HG03039 (cell line): ENCODE measurements at regions not wholly inside any gene's neighbourhood (a gene's known extent, or its start where the extent isn't known, plus 50 kb on each side); places are given as distances from the start of the nearest gene placed in this dataset.
A peak's percentile ranks its signal among the peaks of the same experiment; 100 is the strongest.
"Not testable (repeated sequence)": the region's sequence is repeated elsewhere in the genome, so short reads cannot be mapped to it uniquely, and the experiment has no call there.

Source experiments
- ATAC-seq: cut with Tn5 transposase; IDR thresholded peaks from one replicate; pipeline ENCODE4 v1.9.1; 2021; ENCODE audit warnings: mild to moderate bottlenecking, moderate library complexity; ENCODE audit not compliant: unreplicated experiment

DNA sequence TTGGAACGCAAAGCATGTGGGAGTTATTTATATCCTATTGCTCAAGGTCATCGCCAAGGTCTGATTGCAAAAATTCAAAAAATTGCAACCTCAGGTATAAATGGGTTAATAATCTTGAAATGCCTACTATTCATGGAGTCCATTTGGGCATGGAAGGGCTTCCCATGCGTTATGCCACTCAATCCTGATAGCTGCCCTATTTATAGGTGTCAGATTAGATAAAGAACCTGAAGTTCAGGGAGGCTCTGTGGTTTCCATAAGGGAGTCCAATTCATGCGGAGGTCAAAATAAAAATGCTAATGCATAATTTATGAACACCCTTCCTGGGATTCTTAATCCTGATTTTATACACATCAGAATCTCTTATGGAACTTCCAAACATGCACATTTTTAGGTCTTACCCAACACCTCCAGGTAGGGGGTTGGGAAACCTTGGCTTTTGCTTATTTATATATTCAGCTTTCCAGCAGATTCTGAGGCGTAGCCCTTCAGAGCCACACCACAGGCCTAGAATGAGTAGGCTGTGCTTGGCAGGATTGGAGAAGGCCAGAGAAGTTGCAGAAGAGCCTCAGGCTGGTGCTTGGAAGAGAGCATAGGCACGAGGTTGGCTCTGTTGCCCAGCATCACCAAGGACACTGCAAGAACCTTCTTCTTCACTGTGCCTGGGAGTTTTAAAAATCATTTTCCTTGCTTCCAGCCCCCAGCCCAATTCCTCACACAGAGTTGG lies 324.4 kb upstream of the CFAP20DC start:
- peak; percentile 14 for ATAC-seq

DNA sequence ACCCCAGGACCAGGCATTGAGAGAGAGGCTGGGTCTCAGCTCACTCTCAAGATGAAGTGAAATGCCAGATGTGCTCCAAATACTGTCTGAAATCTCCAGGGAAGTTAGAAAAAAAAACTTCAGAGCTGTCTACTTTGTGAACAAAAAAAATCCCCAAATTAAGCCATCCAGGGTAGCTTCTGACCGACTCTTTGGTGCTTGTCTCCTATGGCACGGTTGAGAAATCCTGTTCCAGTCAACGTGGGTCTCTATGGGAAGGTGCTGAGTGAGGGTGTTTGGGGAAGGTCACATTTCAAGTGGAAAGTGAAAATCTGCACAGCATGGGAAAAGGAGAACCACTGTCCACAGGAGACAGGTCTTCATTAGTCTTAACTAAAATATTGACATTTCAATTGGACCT lies 322.5 kb upstream of the CFAP20DC start:
- no peak for ATAC-seq

DNA sequence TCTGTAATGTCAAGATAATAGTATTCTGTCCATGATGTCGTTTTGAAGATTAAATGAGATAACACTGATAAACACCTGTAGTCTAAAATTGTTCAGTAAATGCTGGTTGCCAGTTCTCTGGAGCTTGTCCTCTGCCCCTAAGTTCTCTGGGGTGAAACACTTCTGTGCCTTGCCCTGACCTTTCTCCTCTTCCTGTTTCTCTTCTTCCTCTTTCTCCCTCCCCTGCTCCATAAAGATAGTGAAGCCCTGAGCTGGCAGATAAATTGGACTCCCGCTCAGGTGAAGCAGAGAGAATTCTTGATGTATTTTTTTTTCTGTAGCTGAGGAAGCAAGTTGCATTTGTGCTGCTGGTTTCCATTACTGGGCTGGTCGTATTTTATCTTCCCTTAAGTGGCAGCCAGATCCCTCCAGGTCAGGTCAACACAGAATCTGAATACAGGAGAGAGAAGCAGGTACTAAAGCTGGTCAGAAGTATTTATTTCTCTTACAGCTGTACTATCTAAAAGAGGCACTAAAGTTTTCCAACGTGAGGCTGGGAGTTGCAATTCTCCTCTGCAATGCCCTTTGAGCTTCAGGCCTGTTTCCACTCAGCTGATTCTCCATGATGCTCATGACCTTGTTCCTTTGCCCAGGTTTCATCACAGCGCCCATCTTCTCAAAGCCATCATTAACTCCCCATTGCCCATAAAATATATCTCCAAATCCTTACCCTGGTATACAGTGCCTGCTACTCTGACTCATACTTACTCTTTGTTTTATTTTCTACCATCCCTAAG lies 319.3 kb upstream of the CFAP20DC start:
- no peak for ATAC-seq

DNA sequence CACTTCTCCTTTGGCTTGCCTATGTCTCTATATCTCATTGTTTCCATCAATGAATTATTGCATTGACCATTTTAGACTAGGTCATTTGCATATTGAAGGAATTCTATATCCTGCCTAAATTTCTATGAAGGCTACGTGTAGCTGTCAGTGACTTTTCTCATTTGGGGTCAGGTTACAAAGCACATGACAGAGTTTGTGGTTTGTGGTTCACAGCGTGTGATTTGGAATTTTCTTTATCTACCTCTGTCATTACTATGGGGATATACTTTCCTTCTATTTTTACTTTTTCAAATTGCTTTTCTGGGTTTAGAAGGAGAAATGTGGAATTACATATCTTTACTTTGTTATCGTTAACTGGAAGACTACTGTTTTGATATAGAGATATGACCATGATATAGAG lies 317.3 kb upstream of the CFAP20DC start:
- no peak for ATAC-seq

DNA sequence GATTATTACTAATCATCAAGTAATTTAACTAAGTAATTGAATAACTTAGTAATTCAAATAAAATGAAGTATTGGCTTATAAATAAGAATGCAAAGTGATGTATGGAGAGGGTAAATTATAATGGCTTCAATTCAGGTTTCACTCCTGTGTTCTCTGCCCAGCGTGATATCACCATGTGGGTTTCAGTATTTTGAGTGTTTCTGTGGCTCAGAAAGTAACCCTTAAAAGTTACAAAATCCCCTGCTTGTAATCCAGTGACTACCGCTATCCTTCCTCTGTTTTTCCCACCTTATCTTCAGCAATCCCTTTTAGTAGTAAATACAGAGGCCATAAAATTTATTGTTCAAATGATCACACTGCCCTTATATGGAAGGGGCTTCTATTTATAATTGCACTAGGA lies 316.4 kb upstream of the CFAP20DC start:
- ATAC-seq = no peak

DNA sequence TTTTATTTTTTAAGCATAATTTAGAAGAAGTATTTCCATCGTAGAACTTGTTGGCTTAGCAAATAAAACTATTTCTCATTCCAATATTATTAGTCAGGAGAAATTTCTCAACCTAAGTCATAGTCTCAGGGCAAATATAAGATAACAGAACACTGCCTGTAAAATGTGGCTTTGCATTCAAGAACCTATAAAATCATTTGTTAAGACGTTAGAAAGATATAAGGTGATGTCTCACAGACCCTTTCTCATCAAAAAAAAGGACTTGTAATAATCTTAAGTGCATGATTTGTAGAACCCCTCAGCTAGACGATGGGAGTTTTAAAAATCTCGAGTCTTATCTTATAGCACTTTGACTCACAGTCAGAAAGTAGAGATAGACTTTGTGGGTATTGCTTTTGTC lies 314.7 kb upstream of the CFAP20DC start:
- ATAC-seq = no peak

DNA sequence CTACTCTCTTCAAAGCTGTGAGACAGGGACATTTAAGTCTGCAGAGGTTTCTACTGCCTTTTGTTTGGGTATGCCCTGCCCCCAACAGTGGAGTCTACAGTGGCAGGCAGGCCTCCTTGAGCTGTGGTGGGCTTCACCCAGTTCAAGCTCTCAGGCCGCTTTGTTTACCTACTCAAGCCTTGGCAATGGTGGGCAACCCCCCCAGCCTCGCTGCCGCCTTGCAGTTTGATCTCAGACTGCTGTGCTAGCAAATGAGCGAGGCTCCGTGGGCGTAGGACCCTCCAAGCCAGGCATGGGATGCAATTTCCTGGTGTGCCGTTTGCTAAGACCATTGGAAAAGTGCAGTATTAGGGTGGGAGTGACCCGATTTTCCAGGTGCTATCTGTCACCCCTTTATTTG lies 310.5 kb upstream of the CFAP20DC start:
- not testable (repeated sequence) for ATAC-seq

DNA sequence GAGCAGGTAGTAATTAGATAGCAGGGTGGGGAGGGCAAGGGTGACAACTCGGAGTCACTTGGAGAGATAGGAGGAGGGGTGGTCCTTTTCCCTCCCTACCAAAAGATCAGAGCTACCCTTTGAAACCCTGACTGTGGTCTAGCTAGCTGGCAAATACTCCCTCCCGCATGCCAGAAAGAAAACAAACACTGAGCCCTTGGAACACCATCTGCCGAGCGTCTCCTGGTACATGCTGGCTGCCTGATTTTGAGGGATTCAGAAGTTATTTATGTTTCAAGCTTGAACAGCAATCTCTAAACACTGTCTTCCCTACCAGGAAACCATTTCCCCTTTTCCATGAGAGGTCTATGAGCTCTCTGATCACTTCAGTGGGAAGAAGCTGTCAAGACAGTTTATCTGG lies 291.6 kb upstream of the CFAP20DC start:
- no peak for ATAC-seq

DNA sequence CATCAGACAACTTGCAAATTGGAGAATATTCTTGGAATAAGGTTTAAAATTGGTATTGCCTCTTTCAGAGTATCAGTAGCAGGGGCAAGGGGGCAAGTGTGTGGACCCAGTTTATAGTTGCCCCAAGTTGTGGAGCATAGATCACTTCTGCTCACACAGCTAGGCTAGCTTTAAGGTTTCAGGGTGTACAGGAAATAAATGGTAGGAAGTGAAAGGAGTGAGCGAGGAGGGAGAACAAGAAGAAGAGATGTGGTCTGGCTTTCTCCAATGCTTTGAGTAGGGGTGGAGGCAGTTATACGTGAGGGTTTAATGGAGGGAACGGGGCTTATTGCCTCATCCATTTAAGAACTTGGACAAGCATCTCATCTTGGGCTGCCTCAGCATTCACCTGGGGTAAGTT lies 290.0 kb upstream of the CFAP20DC start:
- no peak for ATAC-seq

DNA sequence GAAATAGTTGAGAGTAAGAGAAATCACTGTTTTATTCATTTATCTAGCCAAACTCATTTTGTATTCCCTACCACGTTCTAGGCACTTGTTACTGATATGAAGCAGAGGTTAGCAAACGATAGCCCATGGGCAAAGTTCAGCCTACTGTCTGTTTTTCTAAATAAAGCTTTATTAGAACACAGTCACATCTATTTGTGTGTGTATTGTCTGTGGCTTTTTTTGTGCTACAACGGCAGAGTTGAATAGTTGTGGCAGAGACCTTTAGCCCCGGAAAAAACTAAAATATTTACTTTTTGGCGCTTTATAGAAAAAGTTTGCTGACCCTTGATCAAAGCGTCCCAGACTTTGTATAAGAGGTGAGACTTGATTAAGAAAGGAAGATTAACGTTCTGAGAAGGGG lies 289.1 kb upstream of the CFAP20DC start:
- ATAC-seq = no peak

DNA sequence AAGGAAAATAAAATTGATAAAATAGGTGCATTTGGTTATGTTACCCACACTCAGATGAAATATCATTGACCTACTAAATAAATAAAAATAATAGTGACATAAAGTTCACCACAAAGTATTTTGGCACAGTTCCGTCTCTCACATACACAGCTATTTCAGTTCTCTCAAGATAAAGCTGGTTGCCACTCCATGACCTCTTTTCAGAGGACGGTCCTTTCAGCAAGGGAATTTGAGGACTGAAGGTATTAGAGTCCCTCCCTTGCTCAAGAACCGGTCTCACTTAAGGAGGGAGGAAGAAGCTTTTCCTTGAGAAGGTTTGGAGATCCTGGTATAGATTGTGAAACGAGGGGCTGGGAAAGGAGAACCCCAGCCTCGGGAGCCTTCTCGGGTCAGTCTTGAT lies 285.5 kb upstream of the CFAP20DC start:
- no peak for ATAC-seq

DNA sequence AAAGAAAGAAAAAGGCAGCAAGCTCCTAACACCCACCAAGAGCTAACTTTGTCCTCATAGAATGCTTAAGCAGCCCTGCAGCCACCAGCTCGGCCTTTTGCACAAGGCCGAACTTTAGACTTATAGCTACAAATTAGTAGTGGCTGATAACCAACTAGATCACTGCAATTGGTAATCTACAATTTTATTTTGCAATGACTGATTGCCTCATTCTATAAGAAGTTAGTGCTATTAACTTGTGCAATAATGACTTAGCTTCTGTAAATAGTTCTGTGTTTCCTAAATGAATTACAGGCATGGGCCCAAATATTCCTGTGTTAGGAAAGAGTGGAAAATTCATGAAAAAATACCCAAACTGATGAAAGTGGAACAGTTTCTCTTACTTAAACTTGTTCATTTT lies 284.8 kb upstream of the CFAP20DC start:
- no peak for ATAC-seq

DNA sequence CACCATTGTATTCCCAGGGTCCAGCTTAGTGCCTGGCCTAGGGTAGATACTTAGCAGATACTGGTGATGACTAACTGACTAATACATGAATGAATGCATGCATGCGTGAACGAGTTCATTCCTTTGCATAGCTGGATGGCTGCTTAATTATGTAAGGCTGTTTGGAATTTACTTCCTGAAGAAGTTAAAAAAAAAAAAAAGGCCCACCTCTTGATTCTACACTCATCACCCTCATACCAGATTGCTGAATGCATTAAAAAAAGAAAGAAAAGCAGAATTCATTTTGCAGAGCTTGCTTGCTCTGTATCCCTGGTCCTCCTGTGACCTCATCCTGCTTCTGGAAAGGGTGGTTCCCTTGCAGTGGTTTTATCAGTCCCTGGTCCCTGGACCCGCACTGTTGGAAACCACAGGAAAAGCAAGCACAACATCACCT lies 277.6 kb upstream of the CFAP20DC start:
- ATAC-seq = no peak

DNA sequence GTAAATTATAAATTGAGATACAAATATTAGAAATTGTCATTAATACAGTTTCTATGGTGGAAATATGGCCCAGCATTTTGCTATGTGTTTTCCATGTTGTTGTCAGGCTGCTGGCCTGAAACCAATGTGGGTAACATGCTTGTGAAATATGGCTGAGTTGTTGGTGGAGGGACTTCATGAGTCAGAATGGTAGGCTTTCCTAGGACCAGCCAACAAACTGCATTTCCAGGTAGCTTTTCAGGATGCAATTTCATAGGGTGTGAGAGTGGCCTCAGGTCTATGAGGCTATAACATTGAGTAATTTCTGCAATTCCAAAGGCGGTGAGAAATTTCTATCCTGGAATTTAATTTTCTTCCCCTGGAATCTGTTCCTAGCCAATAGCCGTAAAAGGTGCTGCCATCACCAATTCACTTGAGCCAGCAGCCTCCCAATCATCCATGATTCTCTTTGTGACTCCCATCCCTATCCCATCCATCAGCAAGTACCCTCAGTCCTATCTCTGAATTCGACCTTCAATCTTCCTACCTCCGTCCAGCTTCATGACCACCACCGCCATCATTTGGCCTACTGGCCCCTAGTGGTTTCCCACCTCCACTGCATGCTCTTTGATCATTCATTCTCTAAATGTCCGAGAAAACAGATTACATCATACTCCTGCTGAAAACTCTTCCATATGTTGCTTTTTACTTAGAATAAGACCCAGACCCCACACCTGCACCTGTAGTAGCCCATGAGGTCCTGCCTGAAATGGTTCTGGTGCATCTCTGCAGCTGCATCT lies 276.6 kb upstream of the CFAP20DC start:
- ATAC-seq = no peak

DNA sequence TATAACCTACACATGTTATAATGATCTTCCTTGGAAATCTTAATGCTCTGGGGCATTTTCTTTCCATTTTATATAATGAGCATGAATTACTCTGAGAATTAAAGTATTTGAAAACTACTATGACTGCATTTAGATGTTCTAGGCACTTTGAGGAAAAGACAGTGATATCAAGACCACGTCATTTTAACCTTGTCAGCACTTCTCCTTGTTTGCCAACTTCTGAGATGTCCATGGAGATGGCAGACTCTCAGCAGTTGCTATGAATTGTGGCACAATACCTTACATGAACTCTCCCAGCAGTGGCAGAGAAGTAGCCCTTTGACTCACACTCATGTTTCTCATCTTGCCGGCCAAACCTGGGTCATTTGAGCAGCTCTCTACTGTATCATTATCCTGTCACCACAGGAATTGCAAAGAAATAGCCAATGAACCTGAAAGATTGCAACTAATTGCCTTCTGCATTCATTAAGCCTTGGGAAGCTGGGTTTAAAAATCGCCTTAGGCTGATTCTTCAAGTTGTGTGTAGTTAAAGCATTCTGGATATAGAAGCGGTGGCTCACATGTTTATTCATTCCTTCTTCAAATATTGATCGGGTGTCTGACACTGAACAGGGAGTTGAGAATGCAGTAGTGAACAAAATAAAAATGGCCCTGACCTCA lies 272.2 kb upstream of the CFAP20DC start:
- ATAC-seq = no peak

DNA sequence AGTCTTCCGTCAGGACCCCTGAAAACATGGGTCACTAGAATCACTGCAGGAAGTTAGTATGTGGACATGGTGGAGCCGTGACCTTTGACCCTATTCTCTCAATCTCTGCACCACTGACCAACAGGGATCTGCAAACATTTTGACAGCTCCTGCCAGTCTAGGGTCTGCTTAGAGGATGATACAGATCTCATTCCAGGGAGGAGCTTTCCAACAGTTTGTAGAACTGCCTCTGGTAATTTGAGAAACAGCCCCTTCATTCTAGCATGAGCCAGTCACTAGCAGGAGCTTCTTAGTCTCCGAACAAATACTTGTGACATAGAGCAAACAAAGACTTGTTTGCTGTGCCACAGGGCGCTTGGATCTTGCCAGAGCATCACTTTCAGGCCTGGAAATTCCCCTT lies 270.3 kb upstream of the CFAP20DC start:
- no peak for ATAC-seq

DNA sequence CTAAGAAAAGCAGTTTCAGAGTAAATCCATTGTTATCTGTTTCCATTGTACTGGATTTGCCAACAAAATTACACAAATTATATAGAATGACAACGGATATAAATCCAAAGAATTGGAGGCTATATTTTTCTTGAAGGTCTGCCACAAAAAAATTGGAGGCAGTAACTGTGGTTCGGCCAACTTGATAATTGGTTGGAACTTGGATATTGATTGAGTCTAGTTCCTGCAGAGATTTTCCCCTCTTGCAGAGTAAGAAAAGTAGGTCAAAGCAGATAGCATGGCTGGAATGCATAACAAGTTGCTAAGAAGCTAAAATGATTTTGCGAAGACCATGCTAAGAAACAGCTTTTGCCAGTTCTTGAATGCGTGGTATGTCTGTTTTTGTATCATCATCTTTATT lies 269.6 kb upstream of the CFAP20DC start:
- ATAC-seq = no peak

DNA sequence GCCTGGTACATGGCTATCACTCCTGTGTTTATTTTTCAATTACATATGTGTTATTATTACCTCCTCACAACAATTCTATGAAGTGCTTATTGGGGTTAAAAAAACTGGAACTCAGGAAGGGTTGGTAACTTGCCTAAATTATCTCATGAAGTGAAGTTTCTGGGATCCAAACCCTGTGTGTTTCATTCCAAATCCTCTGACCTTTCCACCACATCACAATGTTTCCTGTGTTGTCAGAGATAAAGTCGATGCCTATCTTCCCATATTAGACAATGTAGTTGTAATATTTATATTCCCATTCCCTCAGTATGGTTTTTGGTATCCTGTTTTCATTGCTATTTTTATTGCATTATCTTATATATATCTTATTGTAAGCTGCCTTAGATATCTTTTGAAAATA lies 269.1 kb upstream of the CFAP20DC start:
- no peak for ATAC-seq

DNA sequence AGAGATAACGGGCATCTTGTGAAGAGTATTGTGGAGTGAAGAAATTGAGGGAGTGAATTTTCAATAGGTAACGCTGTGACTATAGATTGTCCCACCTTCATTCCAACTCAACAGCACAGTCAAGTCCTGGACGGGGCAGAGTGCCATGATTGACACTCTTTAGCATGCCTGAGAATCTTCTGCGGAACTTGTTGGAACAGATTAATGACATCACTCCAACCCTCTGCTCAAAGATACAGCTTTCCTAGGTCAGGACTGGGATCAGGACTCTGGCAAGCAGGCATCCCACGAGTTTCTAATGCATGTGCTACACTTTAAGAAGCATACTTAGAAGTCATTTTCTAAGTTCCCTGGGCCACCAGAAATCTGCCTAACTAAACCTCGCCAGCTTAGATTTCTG lies 267.6 kb upstream of the CFAP20DC start:
- ATAC-seq = no peak

DNA sequence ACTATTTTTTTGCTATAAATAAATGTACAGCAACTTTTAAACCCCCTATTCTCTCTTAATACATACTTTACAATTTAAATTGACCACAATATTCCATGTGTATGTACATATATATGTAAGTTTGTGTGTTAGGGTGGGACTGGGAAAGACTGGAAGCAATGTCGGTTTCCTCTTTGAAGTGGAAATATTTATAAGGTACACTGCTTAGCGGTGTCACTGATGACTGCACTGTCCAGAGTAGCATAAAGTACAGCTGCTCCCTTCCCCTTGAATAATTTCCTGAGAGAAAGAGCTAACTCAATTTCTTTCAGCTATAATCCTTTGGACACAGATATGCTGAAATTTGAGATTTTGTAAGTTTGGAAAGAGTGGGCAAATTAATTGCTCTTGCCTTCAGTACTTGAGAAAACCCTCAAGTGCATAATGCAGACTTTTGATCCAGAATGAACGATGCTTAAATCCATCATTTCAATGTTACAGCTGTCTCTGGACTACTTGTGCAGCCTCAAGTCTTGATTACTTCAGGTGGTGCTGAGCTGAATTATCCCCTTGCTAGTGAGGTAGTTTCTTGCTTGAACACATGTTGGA lies 267.0 kb upstream of the CFAP20DC start:
- no peak for ATAC-seq

DNA sequence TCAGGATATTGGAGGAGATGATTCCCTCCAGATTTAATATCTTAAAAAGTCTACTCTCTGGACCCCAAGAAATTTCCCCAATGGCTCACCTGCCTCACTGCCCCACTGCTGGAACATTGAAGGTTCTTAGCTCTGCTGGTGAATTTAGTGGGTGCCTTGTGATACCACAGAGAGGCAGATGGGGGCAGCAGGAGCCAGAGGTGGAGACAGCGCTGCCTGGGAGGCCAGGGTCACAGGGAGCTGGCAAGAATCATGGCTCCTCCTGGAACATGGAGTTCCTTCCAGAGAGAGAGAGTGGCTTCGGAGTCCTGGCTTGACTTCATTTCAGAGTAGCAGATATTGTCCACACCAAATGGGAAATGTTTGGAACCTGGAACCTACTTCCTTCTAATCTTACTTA lies 263.5 kb upstream of the CFAP20DC start:
- peak; percentile 72 for ATAC-seq
